HFFc6 (cell line): ENCODE measurements at regions not wholly inside any gene's neighbourhood (a gene's known extent, or its start where the extent isn't known, plus 50 kb on each side); places are given as distances from the start of the nearest gene placed in this dataset.

ENCODE experiments used
- DNase-seq: peaks from one replicate; pipeline ENCODE4 v3.0.0-alpha.2; 2018
- H3K27ac Mint-ChIP-seq: 2 replicates; pipeline ENCODE4 v1.8.0; 2020; ENCODE audit warnings: mild to moderate bottlenecking, mixed read lengths
- H3K27me3 Mint-ChIP-seq: 2 replicates; pipeline ENCODE4 v1.8.0; 2021; ENCODE audit warnings: mild to moderate bottlenecking, moderate library complexity, mixed read lengths; ENCODE audit not compliant: insufficient read depth
- H3K36me3 Mint-ChIP-seq: 2 replicates; pipeline ENCODE4 v1.8.0; 2021; ENCODE audit warnings: low read depth, mixed read lengths
- H3K4me1 Mint-ChIP-seq: 2 replicates; pipeline ENCODE4 v1.8.0; 2020; ENCODE audit warnings: low read depth, mixed read lengths
- H3K4me3 Mint-ChIP-seq: 2 replicates; pipeline ENCODE4 v1.8.0; 2020; ENCODE audit warnings: mild to moderate bottlenecking, moderate library complexity, mixed read lengths
- H3K9me3 Mint-ChIP-seq: 2 replicates; pipeline ENCODE4 v1.8.0; 2020; ENCODE audit warnings: mild to moderate bottlenecking, mixed read lengths
- TF ChIP-seq, protein P1 (sequence below): fragments of 200-600 bp; sonication (generic); IDR thresholded peaks from 2 replicates; pipeline ENCODE4 v1.5.0; 2021; ENCODE audit warnings: antibody characterized with exemption, mild to moderate bottlenecking

DNA sequence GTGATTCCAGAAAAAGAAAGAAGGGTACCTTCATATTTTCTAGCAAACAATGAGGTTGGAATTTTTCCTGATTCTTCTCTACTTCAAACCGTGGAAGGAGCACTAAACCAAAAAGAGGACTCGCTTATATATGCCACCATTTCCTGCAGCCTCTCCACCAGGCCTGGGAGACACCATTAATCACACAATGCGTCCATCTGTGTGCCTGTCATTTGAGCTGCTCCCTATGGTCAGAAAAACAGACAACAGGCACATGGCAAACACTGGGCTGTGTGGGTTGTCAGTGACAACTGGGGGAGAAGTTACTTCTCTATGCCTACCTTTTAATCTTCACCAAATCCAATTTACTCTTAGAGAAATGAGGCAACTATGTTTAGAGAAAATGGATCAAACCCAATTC is 71.9 kb downstream of the NR2F2 start:
- DNase-seq, result no peak
- H3K9me3 Mint-ChIP-seq, result no peaks in the 10 kb centered on the region
- H3K4me1 Mint-ChIP-seq, result no peaks in the 10 kb centered on the region
- peaks cover 25% of the 10 kb centered on the region for H3K27me3 Mint-ChIP-seq
- no peak overlapping the region for H3K4me3 Mint-ChIP-seq
- TF ChIP-seq, protein P1, sequence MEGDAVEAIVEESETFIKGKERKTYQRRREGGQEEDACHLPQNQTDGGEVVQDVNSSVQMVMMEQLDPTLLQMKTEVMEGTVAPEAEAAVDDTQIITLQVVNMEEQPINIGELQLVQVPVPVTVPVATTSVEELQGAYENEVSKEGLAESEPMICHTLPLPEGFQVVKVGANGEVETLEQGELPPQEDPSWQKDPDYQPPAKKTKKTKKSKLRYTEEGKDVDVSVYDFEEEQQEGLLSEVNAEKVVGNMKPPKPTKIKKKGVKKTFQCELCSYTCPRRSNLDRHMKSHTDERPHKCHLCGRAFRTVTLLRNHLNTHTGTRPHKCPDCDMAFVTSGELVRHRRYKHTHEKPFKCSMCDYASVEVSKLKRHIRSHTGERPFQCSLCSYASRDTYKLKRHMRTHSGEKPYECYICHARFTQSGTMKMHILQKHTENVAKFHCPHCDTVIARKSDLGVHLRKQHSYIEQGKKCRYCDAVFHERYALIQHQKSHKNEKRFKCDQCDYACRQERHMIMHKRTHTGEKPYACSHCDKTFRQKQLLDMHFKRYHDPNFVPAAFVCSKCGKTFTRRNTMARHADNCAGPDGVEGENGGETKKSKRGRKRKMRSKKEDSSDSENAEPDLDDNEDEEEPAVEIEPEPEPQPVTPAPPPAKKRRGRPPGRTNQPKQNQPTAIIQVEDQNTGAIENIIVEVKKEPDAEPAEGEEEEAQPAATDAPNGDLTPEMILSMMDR, result no peak
- no peaks in the 10 kb centered on the region for H3K36me3 Mint-ChIP-seq
- no peak overlapping the region for H3K27ac Mint-ChIP-seq

DNA sequence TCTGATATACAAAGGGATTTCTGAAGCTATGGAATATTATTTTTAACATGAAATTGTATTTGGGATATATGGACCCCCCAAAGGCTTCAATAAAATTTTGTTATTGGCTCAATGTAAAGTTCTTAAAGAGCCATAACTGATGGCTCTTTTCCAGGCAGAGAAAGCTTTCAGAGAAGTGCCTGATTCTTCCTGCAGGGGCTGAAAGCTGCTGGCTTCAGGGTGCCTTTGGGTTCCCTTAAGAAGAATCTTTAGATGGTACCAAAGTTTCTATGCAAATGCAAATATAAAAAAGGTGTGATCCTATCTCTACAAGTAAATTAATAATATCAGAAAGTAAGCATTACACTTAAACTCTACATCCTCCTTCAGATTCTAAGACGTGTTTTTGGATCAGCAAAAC is 72.6 kb downstream of the NR2F2 start:
- DNase-seq, result no peak
- Mint-ChIP-seq H3K4me1 (no peaks in the 10 kb centered on the region), H3K4me3 (no peak overlapping the region), H3K27ac (no peak overlapping the region), H3K27me3 (peaks cover 30% of the 10 kb centered on the region), H3K9me3 (no peaks in the 10 kb centered on the region), H3K36me3 (no peaks in the 10 kb centered on the region)
- TF ChIP-seq, protein P1, result no peak

DNA sequence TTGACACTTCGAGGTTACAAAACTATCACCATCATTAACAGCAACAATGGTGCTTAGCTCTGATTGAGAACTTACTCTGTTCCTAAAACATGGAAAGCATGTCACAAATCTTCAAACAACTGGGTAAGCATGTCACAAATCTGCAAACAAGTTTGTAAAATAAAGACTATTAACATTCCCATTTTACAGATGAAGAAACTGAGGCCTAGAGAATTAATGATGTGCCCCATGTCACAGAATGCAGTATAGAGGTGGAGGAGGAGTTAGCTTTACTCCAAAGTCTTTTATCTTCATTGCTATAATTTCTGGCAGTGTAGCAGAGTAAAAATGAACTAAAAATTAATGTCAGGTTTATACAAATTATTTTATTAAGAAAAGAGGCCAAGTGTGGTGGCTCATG is 73.4 kb downstream of the NR2F2 start:
- Mint-ChIP-seq H3K4me1 (peaks cover 3% of the 10 kb centered on the region), H3K27ac (no peak overlapping the region), H3K9me3 (no peaks in the 10 kb centered on the region), H3K4me3 (no peak overlapping the region), H3K36me3 (no peaks in the 10 kb centered on the region), H3K27me3 (peaks cover 34% of the 10 kb centered on the region)
- TF ChIP-seq, protein P1, result no peak
- no peak for DNase-seq

DNA sequence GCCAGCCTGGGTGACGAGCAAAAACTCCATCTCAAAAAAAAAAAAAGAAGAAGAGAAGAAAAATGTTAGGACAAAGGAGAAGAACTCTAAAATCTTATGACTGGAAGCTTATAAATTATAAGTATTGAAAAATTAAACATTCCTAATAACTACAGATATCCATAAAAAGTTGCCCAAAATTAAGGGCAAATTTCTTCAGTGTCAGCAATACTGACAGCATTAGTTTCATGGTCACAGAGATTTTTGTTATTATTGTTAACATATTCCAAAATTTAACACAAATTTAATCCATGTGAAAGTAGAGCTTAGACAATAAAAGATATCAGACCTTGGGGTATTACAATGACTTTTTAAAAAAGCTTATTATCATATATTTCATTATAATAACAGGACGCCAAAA is 74.1 kb downstream of the NR2F2 start:
- no peak overlapping the region for H3K27ac Mint-ChIP-seq
- peaks cover 38% of the 10 kb centered on the region for H3K27me3 Mint-ChIP-seq
- no peaks in the 10 kb centered on the region for H3K9me3 Mint-ChIP-seq

DNA sequence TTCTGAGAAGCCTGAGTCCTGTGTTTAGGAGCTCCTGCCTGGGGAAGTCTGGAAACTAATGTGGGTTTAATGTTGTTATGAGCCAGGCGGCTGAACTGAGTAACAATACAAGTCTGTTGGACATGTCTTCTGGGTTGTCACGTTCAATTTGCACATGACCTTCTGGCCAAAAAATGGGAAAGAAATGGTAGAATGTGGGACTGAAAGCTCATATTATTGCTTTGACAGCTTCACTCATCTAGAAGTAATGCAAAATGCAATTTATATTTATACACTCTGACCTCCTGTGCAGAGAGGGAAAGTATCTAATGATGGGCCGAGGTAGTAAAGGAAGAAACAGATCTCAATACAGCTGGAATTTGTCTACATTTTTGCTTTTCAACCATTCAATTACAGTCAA is 75.8 kb downstream of the NR2F2 start:
- peaks cover 11% of the 10 kb centered on the region for H3K4me1 Mint-ChIP-seq
- H3K27ac Mint-ChIP-seq, result no peak overlapping the region
- peaks cover 53% of the 10 kb centered on the region for H3K27me3 Mint-ChIP-seq
- no peaks in the 10 kb centered on the region for H3K9me3 Mint-ChIP-seq
- H3K4me3 Mint-ChIP-seq, result no peak overlapping the region
- no peak for DNase-seq
- TF ChIP-seq, protein P1, result no peak
- H3K36me3 Mint-ChIP-seq, result no peaks in the 10 kb centered on the region

More for the DNA sequence above, 74.1 kb downstream of the NR2F2 start:
- no peak for DNase-seq
- peaks cover 9% of the 10 kb centered on the region for H3K4me1 Mint-ChIP-seq
- no peak overlapping the region for H3K4me3 Mint-ChIP-seq
- no peaks in the 10 kb centered on the region for H3K36me3 Mint-ChIP-seq
- TF ChIP-seq, protein P1, result no peak

DNA sequence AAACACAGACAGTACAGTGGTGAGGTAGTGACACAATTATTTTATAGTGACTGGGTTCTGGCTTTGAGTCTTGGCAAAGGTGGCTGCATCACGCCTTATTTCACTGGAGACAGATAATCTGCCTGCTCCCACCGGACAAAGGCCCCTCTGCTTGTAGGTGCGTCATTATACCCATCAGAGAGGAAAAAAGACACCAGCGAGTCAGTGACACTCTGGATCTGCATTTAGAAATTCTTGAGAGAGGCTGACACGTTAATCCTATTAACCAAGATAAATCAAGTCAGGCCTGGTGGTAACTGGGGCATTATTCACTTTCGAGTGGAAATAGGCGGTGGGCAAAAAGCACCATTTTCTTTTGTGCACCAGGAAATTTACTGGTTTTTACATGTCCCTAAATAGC is 76.2 kb downstream of the NR2F2 start:
- Mint-ChIP-seq H3K9me3 (no peaks in the 10 kb centered on the region), H3K27me3 (peaks cover 55% of the 10 kb centered on the region), H3K27ac (no peak overlapping the region), H3K4me3 (no peak overlapping the region), H3K4me1 (peaks cover 11% of the 10 kb centered on the region), H3K36me3 (no peaks in the 10 kb centered on the region)
- TF ChIP-seq, protein P1, result no peak
- no peak for DNase-seq
